ENCODE measurements at regions not wholly inside any gene's neighbourhood (a gene's known extent, or its start where the extent isn't known, plus 50 kb on each side); places are given as distances from the start of the nearest gene placed in this dataset.
A peak's percentile ranks its signal among the peaks of the same experiment; 100 is the strongest.

DNA sequence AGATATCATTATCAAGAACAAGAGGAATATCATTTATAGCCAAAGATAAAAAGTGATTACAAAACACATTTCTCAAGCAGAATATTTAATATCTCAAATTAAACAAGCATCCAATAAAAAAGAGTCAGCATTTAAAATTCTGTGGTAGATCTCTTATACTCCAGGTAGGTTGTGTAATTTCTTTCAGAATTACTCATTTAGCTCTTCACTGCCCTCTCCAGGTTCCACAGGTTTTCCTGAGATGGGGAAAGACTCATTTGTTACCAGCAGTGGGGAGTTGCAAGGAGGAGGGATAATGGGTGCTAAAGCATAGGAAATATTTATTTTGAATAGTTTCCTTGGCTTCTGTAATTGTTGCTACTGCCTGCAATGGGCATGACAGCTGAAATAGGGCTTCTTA is 83.1 kb upstream of the RASGRP1 start:
- no peak for DNase-seq (ENCODE audit: low read depth)

DNA sequence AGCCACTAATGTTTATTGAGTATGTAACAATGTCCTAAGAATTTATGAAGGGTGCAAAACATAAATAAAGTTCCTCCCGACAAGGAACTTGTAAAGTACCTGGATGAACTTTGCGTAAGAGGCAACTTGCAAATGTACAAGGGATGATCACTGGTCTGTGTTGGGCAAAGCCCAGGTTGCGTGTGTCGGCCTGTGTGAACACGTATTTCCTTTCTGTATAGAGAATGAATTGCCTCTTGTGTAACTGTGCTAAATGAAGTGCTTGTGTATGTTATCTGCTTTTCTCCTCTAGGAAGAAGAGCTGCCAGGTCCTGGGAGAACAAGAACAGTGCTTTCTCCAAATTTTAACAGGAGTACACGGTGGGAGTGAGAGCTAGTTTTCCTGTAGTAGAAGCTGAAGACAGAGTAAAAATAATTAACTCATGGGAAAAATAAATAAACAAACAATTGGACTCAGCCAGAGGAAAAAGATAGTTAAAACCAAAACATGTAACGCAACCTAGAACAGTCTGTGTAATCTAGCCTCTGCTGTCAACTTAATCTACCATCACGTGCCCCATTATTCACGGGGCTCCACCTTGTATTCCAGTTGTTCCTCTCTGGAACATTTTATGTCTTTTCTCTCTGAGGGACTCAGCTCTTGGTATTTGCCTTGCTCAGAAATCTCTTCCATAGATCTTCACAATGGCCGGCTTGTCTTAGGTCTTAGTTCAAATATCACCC is 83.7 kb upstream of the RASGRP1 start:
- DNase-seq (ENCODE audit: low read depth) = no peak

DNA sequence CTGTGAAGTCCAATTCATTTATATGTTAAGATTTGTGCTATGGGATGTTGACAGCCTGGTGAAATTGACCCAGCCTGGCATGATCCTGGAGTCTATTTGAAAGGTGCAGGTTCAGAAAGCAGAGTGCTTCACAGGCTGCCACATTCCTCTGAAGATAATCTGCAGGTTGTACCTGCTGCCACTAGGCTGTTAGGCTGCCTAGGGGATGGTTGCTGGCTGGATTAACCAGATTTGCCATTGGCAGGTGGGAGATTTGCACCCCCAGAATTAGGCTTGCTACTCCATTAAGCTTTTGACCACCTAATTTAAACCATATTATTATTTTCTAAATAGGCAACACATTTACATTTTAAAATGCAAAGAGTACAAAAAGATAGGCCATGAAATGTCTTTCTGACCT is 85.8 kb upstream of the RASGRP1 start:
- no peak for DNase-seq (ENCODE audit: low read depth)

GRCh38 chr15:38650936-38651327 is 86.3 kb upstream of the RASGRP1 start:
- DNase-seq (ENCODE audit: low read depth) = no peak

DNA sequence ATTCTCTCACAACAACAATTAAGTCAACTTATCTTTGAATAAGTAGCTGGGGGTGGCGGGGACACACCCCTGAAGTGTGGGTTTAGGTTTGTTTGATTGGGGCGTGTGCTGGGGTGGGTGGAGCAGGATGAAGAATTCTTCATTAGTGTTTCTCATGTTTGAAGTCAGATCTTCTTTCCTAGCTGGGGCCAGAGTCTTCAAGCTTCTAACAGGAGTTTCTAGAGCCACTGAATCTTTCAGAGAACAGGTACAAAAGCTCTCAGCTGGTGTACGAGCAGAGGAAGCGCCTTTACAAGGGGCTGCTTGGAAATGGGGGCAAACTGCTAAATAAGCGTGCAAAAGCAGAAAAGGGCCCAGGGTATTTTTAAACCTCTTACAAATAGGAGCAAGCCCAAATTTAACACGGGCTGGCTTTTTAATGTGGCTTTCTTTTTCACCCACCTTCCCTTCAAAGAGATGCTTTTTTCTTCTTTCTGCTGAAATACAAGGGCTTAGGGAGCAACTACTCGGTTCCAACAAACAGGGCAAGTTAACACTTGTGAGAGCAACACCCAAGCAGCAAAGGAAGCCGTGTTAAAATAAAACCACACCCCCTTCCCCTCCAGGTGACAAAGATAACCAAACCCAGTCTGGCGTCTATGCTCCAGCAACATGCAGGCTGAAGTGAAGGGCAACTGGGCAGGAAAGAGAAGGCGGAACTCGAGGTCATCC is 86.9 kb upstream of the RASGRP1 start:
- DNase-seq (ENCODE audit: low read depth) = peak; percentile 32

DNA sequence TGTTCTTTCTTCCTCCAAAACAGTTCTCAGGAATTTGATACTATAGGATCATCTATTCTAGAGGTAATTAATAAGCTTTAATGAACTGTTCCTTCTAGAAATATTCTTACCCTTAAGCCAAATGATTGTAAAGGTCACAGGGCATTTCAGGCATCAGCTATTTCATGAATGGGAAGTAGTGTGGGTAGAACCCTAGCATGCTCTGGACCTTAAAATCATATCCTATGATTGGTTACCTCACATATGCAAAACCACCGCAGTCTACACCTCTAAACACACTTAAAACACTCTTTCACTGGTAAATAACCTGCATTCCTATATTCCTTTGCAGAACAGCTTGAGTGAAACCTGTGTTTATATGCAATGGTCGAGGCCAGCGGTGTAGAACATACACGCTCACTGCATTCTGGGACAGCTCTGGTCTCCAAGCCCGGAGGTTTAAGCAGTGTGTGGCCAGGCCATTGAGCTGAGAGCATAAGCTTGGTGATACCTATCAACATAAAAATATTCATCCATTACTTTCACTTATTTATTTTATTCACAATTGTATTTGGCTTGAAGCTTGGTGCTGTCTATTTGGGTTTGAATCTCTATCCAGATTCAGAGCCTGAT is 87.7 kb upstream of the RASGRP1 start:
- DNase-seq (ENCODE audit: low read depth) = no peak

- peak; percentile 67 for DNase-seq (ENCODE audit: low read depth)
Observed at GRCh38 chr15:38652998-38653397, 88.4 kb upstream of the RASGRP1 start.

GRCh38 chr15:38658431-38658830 is 93.8 kb upstream of the RASGRP1 start:
- no peak for DNase-seq (ENCODE audit: low read depth)

GRCh38 chr15:38660738-38661137 is 96.1 kb upstream of the RASGRP1 start:
- no peak for DNase-seq (ENCODE audit: low read depth)

- DNase-seq (ENCODE audit: low read depth) = no peak
Observed at GRCh38 chr15:38662033-38662802, 97.6 kb upstream of the RASGRP1 start.

DNA sequence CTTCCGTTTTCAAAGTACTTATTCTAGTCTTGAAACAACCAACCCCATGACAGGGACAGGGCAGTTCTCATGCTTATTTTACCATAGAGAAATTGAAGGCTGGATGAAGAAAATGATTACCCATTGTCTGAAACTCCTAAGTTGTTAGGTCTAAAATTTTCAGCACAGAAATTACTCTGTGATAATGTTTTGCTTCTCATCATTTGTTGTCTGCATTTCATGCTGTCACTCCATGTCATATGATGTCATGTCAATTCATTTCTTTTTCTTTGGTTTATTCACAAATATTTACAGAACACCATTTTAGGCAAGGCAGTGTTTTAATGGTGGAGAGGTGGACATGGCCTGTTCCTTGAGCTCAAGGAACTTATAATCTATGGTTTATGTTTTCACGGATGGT is 98.2 kb upstream of the RASGRP1 start:
- no peak for DNase-seq (ENCODE audit: low read depth)

GRCh38 chr15:38665586-38666305 is 101.1 kb upstream of the RASGRP1 start:
- DNase-seq (ENCODE audit: low read depth) = no peak

GRCh38 chr15:38666865-38667510 is 102.4 kb upstream of the RASGRP1 start:
- no peak for DNase-seq (ENCODE audit: low read depth)

- no peak for DNase-seq (ENCODE audit: low read depth)
Observed at GRCh38 chr15:38667890-38668850, 103.6 kb upstream of the RASGRP1 start.

GRCh38 chr15:38668898-38669391 is 104.3 kb upstream of the RASGRP1 start:
- DNase-seq (ENCODE audit: low read depth) = no peak

DNA sequence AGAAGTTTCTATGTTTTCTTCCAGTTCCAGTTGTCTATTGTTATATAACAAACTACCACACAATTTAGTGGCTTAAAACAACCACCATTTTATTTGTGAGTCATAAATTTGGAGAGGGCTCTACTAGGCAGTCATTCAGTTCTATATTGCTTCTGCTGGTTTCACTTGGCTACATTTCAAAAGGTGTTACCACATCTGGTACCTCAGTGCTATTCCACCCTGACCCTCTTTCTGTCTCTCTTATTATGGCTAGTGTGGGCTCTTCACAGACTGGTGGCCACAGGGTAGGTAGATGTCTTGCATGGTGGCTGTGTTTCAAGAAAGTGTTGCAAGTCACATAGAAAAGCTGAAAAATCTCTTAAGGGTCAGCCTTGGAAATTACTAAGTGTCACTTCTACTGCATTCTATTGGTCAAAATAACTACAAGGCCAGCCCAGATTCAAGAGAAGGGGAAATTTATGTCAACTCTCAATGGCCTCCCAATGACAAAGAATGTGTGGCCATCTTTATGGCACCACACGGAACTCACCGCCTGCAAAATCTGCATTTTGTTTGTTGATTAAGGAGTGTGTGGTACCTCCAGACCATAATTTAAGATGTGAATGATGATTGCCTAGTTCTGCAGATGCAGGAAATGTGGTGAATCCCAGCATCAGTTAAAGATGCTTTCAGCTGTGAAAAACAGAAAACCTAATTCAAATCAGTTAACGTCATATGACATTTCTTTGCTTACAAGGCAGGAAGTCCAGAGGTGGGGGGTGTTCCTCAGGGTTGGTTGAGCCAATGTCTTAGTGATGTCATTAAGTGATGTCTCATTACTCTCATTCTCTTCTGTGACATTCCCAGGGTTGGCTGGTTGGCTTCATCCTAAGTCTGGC is 105.8 kb upstream of the RASGRP1 start:
- peak; percentile 52 for DNase-seq (ENCODE audit: low read depth)

- no peak for DNase-seq (ENCODE audit: low read depth)
Observed at GRCh38 chr15:38671006-38671387, 106.4 kb upstream of the RASGRP1 start.

- no peak for DNase-seq (ENCODE audit: low read depth)
Observed at GRCh38 chr15:38671675-38672254, 107.2 kb upstream of the RASGRP1 start.

DNA sequence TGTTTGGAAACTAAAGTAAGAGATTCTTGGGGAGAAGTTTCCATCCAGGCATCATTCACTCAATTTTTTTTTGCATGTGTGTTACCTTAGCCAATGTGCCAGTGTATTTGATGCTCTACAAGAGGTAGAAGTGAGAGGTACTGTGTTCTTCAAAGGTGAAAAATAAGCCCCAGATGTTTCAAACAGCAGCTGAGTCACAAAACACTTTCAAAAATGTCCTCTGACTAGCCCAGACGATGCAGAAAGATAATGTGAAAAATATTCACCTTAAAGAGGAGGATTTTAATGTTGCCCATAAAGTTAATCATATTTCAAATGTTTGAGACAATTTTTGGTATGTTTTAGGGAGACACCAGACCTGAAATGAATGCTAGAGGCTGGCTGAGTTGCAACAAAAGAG is 107.7 kb upstream of the RASGRP1 start:
- DNase-seq (ENCODE audit: low read depth) = no peak
